HG02943 (cell line): ENCODE measurements at regions not wholly inside any gene's neighbourhood (a gene's known extent, or its start where the extent isn't known, plus 50 kb on each side); places are given as distances from the start of the nearest gene placed in this dataset.

Experiments used
- ATAC-seq: cut with Tn5 transposase; IDR thresholded peaks from one replicate; pipeline ENCODE4 v1.9.1; 2021; ENCODE audit warnings: mild to moderate bottlenecking, low read depth, moderate library complexity; ENCODE audit not compliant: unreplicated experiment

GRCh38 chr9:119559986-119560385 lies 190.8 kb upstream of the BRINP1 start:
- ATAC-seq = no peak

GRCh38 chr9:119559056-119559455 lies 189.8 kb upstream of the BRINP1 start:
- no peak for ATAC-seq

- peak; percentile 93 for ATAC-seq
Observed at GRCh38 chr9:119556129-119556875, 187.1 kb upstream of the BRINP1 start.

GRCh38 chr9:119544492-119544891 lies 175.3 kb upstream of the BRINP1 start:
- no peak for ATAC-seq

GRCh38 chr9:119537138-119537537 lies 167.9 kb upstream of the BRINP1 start:
- no peak for ATAC-seq

- no peak for ATAC-seq
Observed at GRCh38 chr9:119533504-119533903, 164.3 kb upstream of the BRINP1 start.

- no peak for ATAC-seq
Observed at GRCh38 chr9:119526698-119527097, 157.5 kb upstream of the BRINP1 start.

GRCh38 chr9:119523508-119523907 lies 154.3 kb upstream of the BRINP1 start:
- no peak for ATAC-seq

GRCh38 chr9:119522381-119522780 lies 153.1 kb upstream of the BRINP1 start:
- ATAC-seq = no peak

GRCh38 chr9:119509291-119509905 lies 140.2 kb upstream of the BRINP1 start:
- no peak for ATAC-seq

- no peak for ATAC-seq
Observed at GRCh38 chr9:119501374-119501773, 132.1 kb upstream of the BRINP1 start.

- no peak for ATAC-seq
Observed at GRCh38 chr9:119500072-119500771, 131.0 kb upstream of the BRINP1 start.

- no peak for ATAC-seq
Observed at GRCh38 chr9:119487118-119487827, 118.0 kb upstream of the BRINP1 start.

GRCh38 chr9:119483153-119483552 lies 113.9 kb upstream of the BRINP1 start:
- no peak for ATAC-seq

GRCh38 chr9:119477197-119477596 lies 108.0 kb upstream of the BRINP1 start:
- no peak for ATAC-seq

- ATAC-seq = no peak
Observed at GRCh38 chr9:119458068-119458467, 88.8 kb upstream of the BRINP1 start.

- ATAC-seq = no peak
Observed at GRCh38 chr9:119453980-119454379, 84.7 kb upstream of the BRINP1 start.

- no peak for ATAC-seq
Observed at GRCh38 chr9:119453490-119453911, 84.3 kb upstream of the BRINP1 start.

- ATAC-seq = no peak
Observed at GRCh38 chr9:119451426-119451825, 82.2 kb upstream of the BRINP1 start.

- ATAC-seq = no peak
Observed at GRCh38 chr9:119443179-119443578, 73.9 kb upstream of the BRINP1 start.

GRCh38 chr9:119441832-119442231 lies 72.6 kb upstream of the BRINP1 start:
- ATAC-seq = no peak
